Heart right ventricle (tissue), 16 donors: ENCODE measurements at regions not wholly inside any gene's neighbourhood (a gene's known extent, or its start where the extent isn't known, plus 50 kb on each side); places are given as distances from the start of the nearest gene placed in this dataset.
"Not testable (repeated sequence)": the region's sequence is repeated elsewhere in the genome, so short reads cannot be mapped to it uniquely, and the experiment has no call there.

Experiments used
- ATAC-seq, 8 donors: fragments of 200-7000 bp; cut with Tn5 transposase; one replicate each; pipeline ENCODE4 v1.9.1; 2020; ENCODE audit warnings: mild to moderate bottlenecking in 8 of 8, moderate library complexity in 8 of 8, moderate number of reproducible peaks in 1 of 8
- DNase-seq, 2 donors: peaks; one replicate each; pipeline ENCODE4 v3.0.0-alpha.2; 2020
- H3K27ac ChIP-seq, 10 donors: fragments of 200-600 bp; sonication (generic) in 2 of 10; one replicate each; pipeline versions ENCODE4 v1.5.0 to v1.8.0; 2020 to 2022; ENCODE audit warnings: mild to moderate bottlenecking in 3 of 10
- H3K27me3 ChIP-seq, 7 donors: fragments of 200-600 bp; one replicate each; pipeline ENCODE4 v1.8.0; 2021 to 2022; ENCODE audit warnings: mild to moderate bottlenecking in 2 of 7
- H3K36me3 ChIP-seq, 9 donors: fragments of 200-600 bp; sonication (generic) in 1 of 9; one replicate each; pipeline versions ENCODE4 v1.5.0 to v1.8.0; 2020 to 2022; ENCODE audit warnings: mild to moderate bottlenecking in 2 of 9
- H3K4me1 ChIP-seq, 9 donors: fragments of 200-600 bp; sonication (generic) in 1 of 9; one replicate each; pipeline versions ENCODE4 v1.5.0 to v1.8.0; 2020 to 2022; ENCODE audit warnings: mild to moderate bottlenecking in 4 of 9
- H3K4me3 ChIP-seq, 10 donors: fragments of 200-600 bp; sonication (generic) in 2 of 10; one replicate each; pipeline versions ENCODE4 v1.5.0 to v1.8.0; 2020 to 2022; ENCODE audit warnings: mild to moderate bottlenecking in 7 of 10, moderate library complexity in 2 of 10
- H3K9me3 ChIP-seq, 11 donors: fragments of 200-600 bp in 10 of 11; sonication (generic) in 2 of 11; one replicate each; pipeline versions ENCODE4 v1.5.0 to v1.8.0; 2013 to 2022; ENCODE audit warnings: mild to moderate bottlenecking in 2 of 11, control low read depth in 1 of 11, moderate library complexity in 1 of 11
- WGBS, 2 donors: extraction: QIAGEN DNeasy Blood & Tissue Kit; methylation state at CpG; one replicate each; pipeline ENCODE4 v1.1.7; 2013; ENCODE audit warnings: inconsistent platforms in 1 of 2; 5-methylcytosine and 5-hydroxymethylcytosine counted together
- intact Hi-C, 10 donors: fragments of 100-400 bp; cut with DNase I; formaldehyde crosslinking; loops; one replicate each; pipeline versions ENCODE4 v1.11.1 to v1.14.2; 2022
- TF ChIP-seq, protein P1 (sequence below), 9 donors: fragments of 200-600 bp; sonication (generic) in 2 of 9; IDR thresholded peaks; one replicate each; pipeline versions ENCODE4 v1.5.0 to v1.8.0; 2021 to 2022; ENCODE audit warnings: antibody characterized with exemption in 9 of 9, mild to moderate bottlenecking in 5 of 9, moderate library complexity in 1 of 9
- donor health status: Arrhythmogenic right ventricular cardiomyopathy.
- donor health status: ischemic (EF 13 %, LVEDD 7.1; RV severe dilation, severe dysfunction).
- donor health status: healthy with polysubstance abuse.
- donor health status: DM: no; HTN: yes; CAD: no.
- donor health status: DM: no; HTN: no; CAD: no.
- donor health status: ischemic (EF 25% LVEDD 6.9; RV normal size, moderate dysfunction).
- donor health status: ischemic (EF 25% LVEDD 5.7; RV mildly dilated, moderate dysfunction).
- donor health status: healthy.
- donor health status: DM: yes; HTN: yes; CAD: no.
- donor health status: Ischemic cardiomyopathy.
- donor health status: ischemic (EF 35%, LVEDD 5.7; RV mildly dilated, moderate dysfunction).
- donor health status: nonischemic (EF 11% LVEDD 7.7; RV severe dilation, severe dysfunction).
- donor health status: DM: yes; HTN: yes; CAD: no.
- donor health status: PGD.
- donor health status: ischemic (EF 29% LVEDD 5.4; RV normal size, mild dysfunction).
- donor health status: nonischemic (EF 23%, LVEDD 6.1; RV moderate dilation, normal function).

GRCh38 chr6:44022296-44022661 lies 105.0 kb downstream of the MRPL14 start:
- no peak for ATAC-seq
- H3K27ac ChIP-seq: no peak overlapping the region
- intact Hi-C loops: no loop called here
- H3K27me3 ChIP-seq: no peaks in the 10 kb centered on the region
- TF ChIP-seq, protein P1, sequence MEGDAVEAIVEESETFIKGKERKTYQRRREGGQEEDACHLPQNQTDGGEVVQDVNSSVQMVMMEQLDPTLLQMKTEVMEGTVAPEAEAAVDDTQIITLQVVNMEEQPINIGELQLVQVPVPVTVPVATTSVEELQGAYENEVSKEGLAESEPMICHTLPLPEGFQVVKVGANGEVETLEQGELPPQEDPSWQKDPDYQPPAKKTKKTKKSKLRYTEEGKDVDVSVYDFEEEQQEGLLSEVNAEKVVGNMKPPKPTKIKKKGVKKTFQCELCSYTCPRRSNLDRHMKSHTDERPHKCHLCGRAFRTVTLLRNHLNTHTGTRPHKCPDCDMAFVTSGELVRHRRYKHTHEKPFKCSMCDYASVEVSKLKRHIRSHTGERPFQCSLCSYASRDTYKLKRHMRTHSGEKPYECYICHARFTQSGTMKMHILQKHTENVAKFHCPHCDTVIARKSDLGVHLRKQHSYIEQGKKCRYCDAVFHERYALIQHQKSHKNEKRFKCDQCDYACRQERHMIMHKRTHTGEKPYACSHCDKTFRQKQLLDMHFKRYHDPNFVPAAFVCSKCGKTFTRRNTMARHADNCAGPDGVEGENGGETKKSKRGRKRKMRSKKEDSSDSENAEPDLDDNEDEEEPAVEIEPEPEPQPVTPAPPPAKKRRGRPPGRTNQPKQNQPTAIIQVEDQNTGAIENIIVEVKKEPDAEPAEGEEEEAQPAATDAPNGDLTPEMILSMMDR (IDR thresholded peaks at IDR 0.05): no peak
- no peaks in the 10 kb centered on the region for H3K9me3 ChIP-seq
- no peak for DNase-seq
- 87 to 89% methylated on average over 7 of the region's 7 CpGs for WGBS, 2 donors
- no peaks in the 10 kb centered on the region for H3K36me3 ChIP-seq
- peaks cover 0 to 17% (median 8%) of the 10 kb centered on the region in 9 donors for H3K4me1 ChIP-seq
- no peak overlapping the region for H3K4me3 ChIP-seq

- Histone ChIP-seq H3K27me3 (no peaks in the 10 kb centered on the region), H3K9me3 (no peaks in the 10 kb centered on the region), H3K36me3 (no peaks in the 10 kb centered on the region), H3K27ac (no peak overlapping the region), H3K4me3 (no peak overlapping the region), H3K4me1 (peaks cover 0 to 17% (median 8%) of the 10 kb centered on the region in 9 donors)
- ATAC-seq: no peak
- DNase-seq: no peak
- TF ChIP-seq, protein P1 (IDR thresholded peaks at IDR 0.05): no peak
- WGBS, 2 donors: 85 to 90% methylated on average over 9 of the region's 9 CpGs
- intact Hi-C loops: no loop called here
Observed at GRCh38 chr6:44021589-44022295, 105.5 kb downstream of the MRPL14 start.

DNA sequence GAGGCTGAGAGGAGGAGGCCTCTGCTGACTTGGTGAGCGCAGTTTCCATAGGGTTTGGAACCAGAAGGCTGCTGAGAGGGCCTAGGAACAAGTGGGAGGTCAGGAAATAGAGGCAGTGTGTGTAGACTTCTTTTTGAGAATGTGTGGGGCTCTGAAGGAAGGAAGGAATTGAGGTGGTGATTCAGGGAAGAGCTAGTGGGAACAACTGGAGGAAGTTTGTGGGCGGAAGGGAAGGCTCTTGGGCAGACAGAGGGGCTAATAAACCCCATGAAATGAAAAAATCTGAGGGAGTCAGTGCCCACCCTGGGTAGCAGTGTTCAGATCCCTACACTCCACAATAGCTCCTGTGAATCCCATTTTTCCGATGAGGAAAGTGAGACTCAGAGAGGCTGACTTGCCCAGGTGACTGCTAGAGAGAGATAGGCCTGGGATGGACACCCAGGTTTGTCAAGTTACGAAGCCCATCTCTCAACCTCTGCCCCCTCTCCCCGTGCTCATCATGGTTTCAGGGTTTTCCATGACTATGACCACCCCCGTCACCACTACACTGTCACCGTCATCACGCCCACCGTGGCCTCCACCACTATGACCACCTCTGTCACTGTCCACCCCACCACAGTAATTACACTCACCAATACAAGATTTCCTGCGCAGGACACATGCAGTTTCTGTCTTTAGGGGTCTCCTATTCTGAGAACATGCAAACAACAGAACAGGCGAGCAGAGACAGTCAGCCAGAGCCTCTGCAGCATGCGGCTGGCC lies 106.4 kb downstream of the MRPL14 start:
- ATAC-seq: no peak
- no peak overlapping the region for H3K27ac ChIP-seq
- no peaks in the 10 kb centered on the region for H3K27me3 ChIP-seq
- no peak for DNase-seq
- 96 to 97% methylated on average over 12 of the region's 12 CpGs for WGBS, 2 donors
- H3K36me3 ChIP-seq: no peaks in the 10 kb centered on the region
- no peak overlapping the region for H3K4me3 ChIP-seq
- H3K9me3 ChIP-seq: no peaks in the 10 kb centered on the region
- TF ChIP-seq, protein P1 (IDR thresholded peaks at IDR 0.05): no peak
- H3K4me1 ChIP-seq: peaks cover 0 to 17% (median 8%) of the 10 kb centered on the region in 9 donors
- intact Hi-C loops: no loop called here

- H3K4me3 ChIP-seq: no peak overlapping the region
- no peaks in the 10 kb centered on the region for H3K27me3 ChIP-seq
- no peaks in the 10 kb centered on the region for H3K36me3 ChIP-seq
- TF ChIP-seq, protein P1 (IDR thresholded peaks at IDR 0.05): no peak
- H3K9me3 ChIP-seq: no peaks in the 10 kb centered on the region
- H3K27ac ChIP-seq: no peak overlapping the region
- intact Hi-C loops: no loop called here
- peaks cover 0 to 15% (median 7%) of the 10 kb centered on the region in 9 donors for H3K4me1 ChIP-seq
- 60 to 62% methylated on average over 2 of the region's 2 CpGs for WGBS, 2 donors
- DNase-seq (no peak), ATAC-seq (peak in 7 of 8 donors; percentile 55 to 91 (median 70))
Observed at GRCh38 chr6:44020148-44020547, 107.1 kb downstream of the MRPL14 start.

DNA sequence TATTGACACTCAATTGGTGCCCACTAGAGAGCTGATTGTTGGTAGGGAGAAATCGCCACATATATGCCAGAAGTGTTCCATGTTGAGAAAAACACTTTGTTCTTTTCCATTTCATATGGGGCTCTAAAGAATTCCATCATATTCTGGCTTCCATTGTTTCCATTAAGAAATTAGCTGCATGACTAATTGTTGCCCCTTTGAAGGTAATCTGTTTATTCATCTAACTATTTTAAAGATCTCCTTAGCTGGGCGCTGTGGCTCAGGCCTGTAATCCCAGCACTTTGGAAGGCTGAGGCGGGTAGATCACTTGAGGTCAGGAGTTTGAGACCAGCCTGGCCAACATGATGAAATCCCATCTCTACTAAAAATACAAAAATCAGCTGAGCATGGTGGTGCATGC lies 109.9 kb downstream of the MRPL14 start:
- not testable (repeated sequence) for H3K27me3 ChIP-seq, H3K27ac ChIP-seq, ATAC-seq, H3K4me3 ChIP-seq, H3K36me3 ChIP-seq, DNase-seq, H3K4me1 ChIP-seq
- 94 to 95% methylated on average over 3 of the region's 3 CpGs for WGBS, 2 donors
- intact Hi-C loops: loop anchor here in 1 of 10 donors (10.0 kb wide), 1 partner anchor 57 kb away; no protein-coding TSS in a partner anchor
- H3K9me3 ChIP-seq: peaks cover 0 to 11% (median 0%) of the 10 kb centered on the region in 11 donors
